SJCRH30 (cell line): ENCODE measurements at regions not wholly inside any gene's neighbourhood (a gene's known extent, or its start where the extent isn't known, plus 50 kb on each side); places are given as distances from the start of the nearest gene placed in this dataset.

ENCODE experiments used
- DNase-seq, 2 experiments: peaks; one replicate each; pipeline ENCODE4 v3.0.0-alpha.2; 2015 to 2020
- H3K27ac ChIP-seq: fragments of 250-450 bp; sonication (Bioruptor Pico); 2 replicates; pipeline ENCODE4 v1.5.1; 2020; ENCODE audit warnings: mild to moderate bottlenecking, moderate library complexity
- H3K27me3 ChIP-seq: fragments of 250-450 bp; sonication (Bioruptor Pico); 2 replicates; pipeline ENCODE4 v1.5.1; 2020; ENCODE audit warnings: mild to moderate bottlenecking, moderate library complexity
- H3K36me3 ChIP-seq: fragments of 250-450 bp; sonication (Bioruptor Pico); 2 replicates; pipeline ENCODE4 v1.5.1; 2020; ENCODE audit warnings: mild to moderate bottlenecking, moderate library complexity
- H3K4me1 ChIP-seq: fragments of 250-450 bp; sonication (Bioruptor Pico); 2 replicates; pipeline ENCODE4 v1.5.1; 2020; ENCODE audit warnings: mild to moderate bottlenecking, moderate library complexity
- H3K4me3 ChIP-seq: fragments of 250-450 bp; sonication (Bioruptor Pico); 2 replicates; pipeline ENCODE4 v1.5.1; 2020; ENCODE audit warnings: mild to moderate bottlenecking, moderate library complexity
- H3K9me3 ChIP-seq: fragments of 250-450 bp; sonication (Bioruptor Pico); replicated peaks from 2 replicates; pipeline ENCODE4 v1.5.1; 2020; ENCODE audit warnings: mild to moderate bottlenecking, moderate library complexity

DNA sequence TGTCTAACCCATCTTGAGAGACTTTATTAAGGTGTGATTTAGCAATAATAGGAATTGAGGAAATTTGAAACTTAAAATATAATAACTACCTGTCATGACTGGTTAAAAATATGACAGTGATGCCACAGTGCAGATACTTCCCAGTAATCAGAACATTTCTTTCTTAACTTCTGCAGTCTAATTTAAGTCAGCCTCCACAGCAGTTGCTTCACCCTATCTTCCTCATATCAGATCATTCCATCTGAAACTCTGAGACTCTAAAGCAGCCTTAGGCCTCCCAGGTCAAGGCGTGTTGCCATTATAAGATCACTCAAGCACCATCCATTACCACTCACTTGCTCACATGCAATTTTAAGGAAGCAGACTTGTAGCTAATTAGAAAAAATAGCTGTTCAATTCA is 302.2 kb downstream of the AASDHPPT start:
- no peak for DNase-seq

DNA sequence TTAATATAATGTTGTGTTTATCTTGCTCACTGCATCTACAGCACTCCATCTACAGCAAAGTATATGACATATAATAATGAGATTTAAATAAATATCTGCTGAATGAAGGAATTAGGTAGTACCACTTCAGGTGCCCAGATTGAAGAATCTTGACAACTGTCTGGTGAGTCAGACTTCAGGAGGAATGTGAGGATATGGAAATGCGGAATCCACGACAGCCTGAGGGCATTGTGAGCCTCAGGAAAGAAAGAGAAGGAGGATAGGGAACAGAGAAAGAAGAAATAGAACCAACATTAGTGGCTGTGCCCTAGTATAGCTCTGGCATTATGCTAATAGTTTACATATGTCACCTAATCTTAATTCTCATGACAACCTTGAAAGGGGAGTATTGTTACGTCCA is 304.4 kb downstream of the AASDHPPT start:
- DNase-seq: peak in 1 of 2 experiments; percentile 21
- Histone ChIP-seq H3K36me3 (no peaks in the 10 kb centered on the region), H3K4me1 (no peaks in the 10 kb centered on the region), H3K27me3 (no peaks in the 10 kb centered on the region), H3K4me3 (no peak overlapping the region), H3K27ac (no peak overlapping the region), H3K9me3 (no peaks in the 10 kb centered on the region)

More for the DNA sequence above, 302.2 kb downstream of the AASDHPPT start:
- Histone ChIP-seq H3K4me3 (no peak overlapping the region), H3K9me3 (no peaks in the 10 kb centered on the region), H3K36me3 (no peaks in the 10 kb centered on the region), H3K27me3 (no peaks in the 10 kb centered on the region), H3K4me1 (no peaks in the 10 kb centered on the region), H3K27ac (no peak overlapping the region)

DNA sequence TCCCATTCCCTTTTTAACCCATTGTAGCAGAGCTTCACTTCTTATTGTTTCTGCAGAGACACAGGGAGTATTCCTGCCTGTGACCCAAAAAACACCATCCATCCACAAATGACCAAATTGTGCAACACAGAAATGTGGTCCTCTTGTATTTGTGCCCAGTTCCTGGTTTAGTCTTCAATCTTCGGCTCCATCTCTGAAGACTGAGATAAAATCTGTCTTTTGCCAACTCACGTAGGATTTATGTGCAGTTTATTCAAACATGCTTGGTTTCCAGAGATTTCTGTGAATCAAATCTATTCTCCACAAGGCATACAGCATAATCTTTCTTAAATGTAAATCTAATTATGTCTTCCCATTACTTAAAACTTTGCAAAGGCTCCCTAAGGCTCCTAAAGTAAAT is 307.0 kb downstream of the AASDHPPT start:
- DNase-seq: no peak
- Histone ChIP-seq H3K4me1 (no peaks in the 10 kb centered on the region), H3K27me3 (no peaks in the 10 kb centered on the region), H3K9me3 (no peaks in the 10 kb centered on the region), H3K36me3 (no peaks in the 10 kb centered on the region), H3K27ac (no peak overlapping the region), H3K4me3 (no peak overlapping the region)

DNA sequence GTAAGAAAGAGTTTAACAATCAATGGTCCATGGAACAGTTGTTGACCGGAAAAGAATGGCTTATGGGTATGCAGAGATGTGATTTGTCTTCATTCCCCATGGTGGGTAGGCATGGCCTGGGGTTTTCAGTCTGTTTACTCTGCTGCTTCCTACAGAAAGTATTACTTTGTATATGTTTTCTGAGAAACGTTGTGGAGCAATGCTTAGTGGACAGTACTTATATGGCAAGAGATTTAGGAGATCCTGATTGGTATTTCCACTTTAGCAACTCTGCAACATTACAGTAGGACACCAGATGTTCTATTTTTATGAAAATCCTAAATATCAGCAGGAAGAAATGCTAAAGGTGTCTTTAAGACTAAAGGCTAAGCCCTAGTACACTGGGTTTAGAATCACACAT is 309.1 kb downstream of the AASDHPPT start:
- H3K27ac ChIP-seq: no peak overlapping the region
- H3K4me3 ChIP-seq: no peak overlapping the region
- H3K4me1 ChIP-seq: no peaks in the 10 kb centered on the region; the same call in 1 of the 2 replicates
- no peaks in the 10 kb centered on the region for H3K27me3 ChIP-seq
- no peaks in the 10 kb centered on the region for H3K9me3 ChIP-seq
- H3K36me3 ChIP-seq: no peaks in the 10 kb centered on the region
- no peak for DNase-seq

DNA sequence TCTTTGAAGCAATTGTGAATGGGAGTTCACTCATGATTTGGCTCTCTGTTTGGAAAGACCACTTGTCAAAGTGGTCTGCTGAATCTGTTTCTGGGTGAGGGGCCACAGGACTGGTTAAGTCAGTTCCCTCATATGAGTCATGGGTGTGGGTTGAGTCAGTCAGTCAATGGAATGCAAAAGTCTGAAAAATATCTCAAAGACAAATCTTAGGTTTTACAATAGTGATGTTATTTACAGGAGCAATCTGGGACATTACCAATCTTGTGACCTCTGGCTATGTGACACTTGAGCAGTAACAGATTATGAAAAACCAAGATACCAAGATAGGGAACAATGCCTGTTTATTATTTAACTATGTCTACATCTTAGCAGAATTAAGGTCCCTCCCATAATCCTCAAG is 311.6 kb downstream of the AASDHPPT start:
- Histone ChIP-seq H3K9me3 (no peaks in the 10 kb centered on the region), H3K27ac (no peak overlapping the region), H3K4me3 (no peak overlapping the region), H3K36me3 (no peaks in the 10 kb centered on the region), H3K27me3 (no peaks in the 10 kb centered on the region), H3K4me1 (peaks cover 2% of the 10 kb centered on the region; the same call in 1 of the 2 replicates)
- no peak for DNase-seq

DNA sequence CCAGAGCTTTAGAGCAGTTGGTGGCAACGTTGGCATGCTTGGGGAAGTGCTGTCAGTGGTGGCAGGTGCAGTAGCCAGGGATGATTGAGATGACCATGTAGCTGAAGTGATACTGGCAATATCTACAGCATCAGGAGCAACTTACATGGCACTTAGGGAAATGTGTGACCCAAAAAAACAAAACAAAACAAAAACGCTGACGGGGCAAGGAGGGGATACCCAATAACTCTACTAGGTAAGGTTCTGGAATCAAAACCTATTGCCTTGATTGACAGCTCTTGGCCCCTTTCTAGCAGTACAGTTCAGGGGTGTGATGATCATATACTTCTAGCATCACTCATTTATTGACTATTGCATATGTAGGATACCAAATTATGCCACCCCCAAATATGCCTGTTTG is 312.6 kb downstream of the AASDHPPT start:
- Histone ChIP-seq H3K27ac (no peak overlapping the region), H3K4me3 (no peak overlapping the region), H3K27me3 (no peaks in the 10 kb centered on the region), H3K9me3 (no peaks in the 10 kb centered on the region), H3K36me3 (no peaks in the 10 kb centered on the region), H3K4me1 (peaks cover 2% of the 10 kb centered on the region; the same call in 1 of the 2 replicates)
- DNase-seq: no peak

DNA sequence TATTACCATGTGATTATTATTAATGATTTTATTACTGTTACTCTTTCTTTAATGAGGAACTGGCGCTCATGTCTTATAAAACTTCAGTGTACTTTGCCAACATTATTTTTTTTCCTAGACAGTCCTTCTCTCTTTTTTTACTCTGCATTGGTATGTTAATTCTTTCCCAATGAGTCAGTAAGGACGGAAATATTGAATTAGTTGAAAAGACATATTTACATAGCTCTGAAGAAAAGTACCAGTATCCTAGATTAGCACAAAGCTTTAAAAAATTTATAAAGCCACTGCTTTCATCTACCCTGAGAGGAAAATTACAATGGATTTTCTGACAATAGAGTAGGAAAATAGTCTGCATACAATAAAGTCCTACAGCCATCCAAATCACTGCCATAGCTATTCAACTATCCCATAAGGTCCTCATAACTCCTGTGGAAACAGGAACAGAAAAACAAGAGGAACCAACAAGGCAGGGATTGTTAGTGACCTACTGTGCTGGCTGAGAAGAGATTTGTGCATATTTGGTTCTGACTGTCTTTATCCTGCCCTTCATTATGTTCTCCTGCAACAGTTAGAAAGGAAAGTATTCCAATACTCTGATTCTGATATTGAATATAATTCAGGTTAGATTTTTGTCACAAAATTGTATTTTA is 314.4 kb downstream of the AASDHPPT start:
- Histone ChIP-seq H3K27ac (no peak overlapping the region), H3K4me3 (no peak overlapping the region), H3K27me3 (no peaks in the 10 kb centered on the region), H3K9me3 (no peaks in the 10 kb centered on the region), H3K4me1 (peaks cover 2% of the 10 kb centered on the region; the same call in 1 of the 2 replicates), H3K36me3 (no peaks in the 10 kb centered on the region)
- DNase-seq: no peak

DNA sequence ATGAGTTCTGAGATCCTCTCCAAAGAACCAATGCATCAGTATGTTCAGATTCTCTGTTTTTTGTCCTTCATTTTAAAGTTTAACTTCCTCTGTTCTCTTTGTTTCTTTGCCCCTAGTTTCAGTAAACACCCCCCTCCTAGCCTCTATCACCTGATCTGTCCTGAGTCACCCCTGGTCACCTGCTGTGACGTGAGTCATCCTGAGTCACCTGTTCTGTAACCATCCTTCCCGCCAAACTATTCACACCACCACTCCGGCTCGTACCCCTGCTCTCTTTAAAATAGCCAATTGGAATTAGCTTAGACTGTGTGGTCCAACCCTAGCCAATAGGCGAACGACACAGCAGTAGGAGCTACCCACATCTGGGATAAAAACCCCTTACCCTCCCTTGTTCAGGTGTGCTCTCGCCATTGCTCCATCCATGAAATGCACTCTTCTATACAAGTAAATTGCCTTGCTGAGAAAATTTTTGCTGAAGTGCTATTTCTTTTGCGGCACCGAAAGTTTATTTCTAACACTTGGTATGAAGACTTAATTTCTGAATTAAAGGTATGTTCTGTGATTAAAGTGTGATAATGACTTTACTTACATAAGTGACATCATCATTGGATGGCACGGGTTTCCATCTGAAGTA is 318.4 kb downstream of the AASDHPPT start:
- peaks cover 2% of the 10 kb centered on the region; the same call in 1 of the 2 replicates for H3K4me1 ChIP-seq
- H3K4me3 ChIP-seq: no peak overlapping the region
- H3K36me3 ChIP-seq: no peaks in the 10 kb centered on the region
- no peaks in the 10 kb centered on the region for H3K27me3 ChIP-seq
- H3K27ac ChIP-seq: no peak overlapping the region
- H3K9me3 ChIP-seq: no peaks in the 10 kb centered on the region
- DNase-seq: no peak

DNA sequence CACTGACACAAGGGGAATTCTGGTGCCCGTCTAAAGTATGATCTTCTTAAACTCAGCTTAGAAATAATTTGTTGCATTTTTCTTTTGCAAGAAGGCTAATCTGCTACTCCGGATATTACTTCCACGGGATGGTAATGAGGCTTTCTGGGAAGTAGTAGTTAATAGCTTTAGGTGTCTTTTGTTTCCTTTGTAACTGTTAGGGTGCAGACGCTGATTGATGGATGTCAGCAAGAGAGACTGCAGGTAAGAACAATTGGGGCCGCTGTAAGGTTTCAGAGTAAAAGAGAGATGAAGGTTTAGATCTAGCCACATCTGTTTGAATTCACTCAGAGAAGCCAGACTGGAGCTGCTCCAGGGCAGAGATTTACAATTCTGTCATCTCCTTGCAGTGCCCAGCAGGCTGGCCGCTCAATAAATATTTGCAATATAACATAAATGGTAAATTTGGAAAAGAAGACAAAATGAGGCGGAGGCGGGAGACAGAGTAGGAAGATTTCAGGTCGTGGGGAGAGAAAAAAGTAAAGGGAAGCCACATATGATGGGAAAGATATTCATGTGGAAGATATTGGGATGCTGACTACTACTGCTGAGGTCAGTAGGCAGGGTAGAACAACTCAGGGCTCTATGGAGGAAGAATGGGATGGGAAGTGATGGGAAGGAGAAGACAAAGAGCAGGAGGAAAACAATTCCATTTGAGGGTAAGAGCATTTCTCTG is 320.5 kb downstream of the AASDHPPT start:
- Histone ChIP-seq H3K4me3 (no peak overlapping the region), H3K27ac (no peak overlapping the region), H3K36me3 (no peaks in the 10 kb centered on the region), H3K4me1 (no peaks in the 10 kb centered on the region), H3K9me3 (no peaks in the 10 kb centered on the region), H3K27me3 (no peaks in the 10 kb centered on the region)
- no peak for DNase-seq

DNA sequence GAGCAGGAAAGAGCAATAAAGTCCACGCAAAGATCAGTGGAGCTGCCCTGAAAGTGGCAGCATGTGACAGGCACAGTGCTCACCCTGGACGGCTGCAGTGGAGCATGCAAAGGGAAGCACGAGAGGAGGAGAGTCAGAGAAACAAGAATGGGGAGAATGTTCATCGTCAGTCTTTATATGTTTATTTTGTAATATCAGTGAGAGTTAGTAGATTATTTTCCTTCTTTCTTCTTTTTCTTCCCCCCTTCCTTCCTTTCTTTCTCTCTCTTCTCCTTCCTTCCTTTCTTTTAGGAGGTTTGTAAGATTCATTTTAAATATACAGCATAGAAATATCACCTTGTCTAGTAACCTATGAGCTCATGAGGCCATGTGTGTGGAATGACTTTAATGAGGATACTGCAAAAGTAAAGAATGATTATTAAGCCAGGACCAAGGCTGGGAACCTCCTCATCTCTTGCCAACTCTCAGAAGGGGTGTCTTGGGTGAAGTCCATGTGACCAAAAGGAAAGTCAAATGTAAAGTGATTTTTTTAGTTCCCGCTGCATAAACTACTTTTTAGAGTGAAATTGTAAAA is 321.1 kb downstream of the AASDHPPT start:
- Histone ChIP-seq H3K27me3 (no peaks in the 10 kb centered on the region), H3K9me3 (no peaks in the 10 kb centered on the region), H3K36me3 (no peaks in the 10 kb centered on the region), H3K27ac (no peak overlapping the region), H3K4me3 (no peak overlapping the region), H3K4me1 (no peaks in the 10 kb centered on the region)
- DNase-seq: no peak

DNA sequence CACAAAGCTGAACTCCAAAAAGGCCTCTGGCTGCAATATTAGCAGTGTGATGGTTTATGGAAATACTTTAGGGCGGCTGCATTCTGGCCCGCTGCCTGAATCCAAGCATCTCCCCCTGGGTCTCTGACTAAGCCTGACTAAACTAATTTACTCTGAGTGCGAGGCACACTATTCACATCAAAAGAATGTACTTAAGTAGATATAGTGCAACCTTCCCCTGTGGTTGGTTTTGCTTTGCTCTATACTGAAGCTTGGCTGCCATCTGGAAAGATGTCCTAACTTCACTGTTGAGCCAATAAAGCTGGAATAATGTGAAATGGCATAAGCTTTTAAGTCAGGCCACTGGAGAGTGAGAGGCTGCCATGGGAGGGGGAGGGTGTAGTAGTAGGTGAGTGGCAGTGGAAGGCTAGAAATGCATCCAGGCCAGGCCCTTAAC is 321.6 kb downstream of the AASDHPPT start:
- Histone ChIP-seq H3K4me1 (no peaks in the 10 kb centered on the region), H3K27ac (no peak overlapping the region), H3K36me3 (no peaks in the 10 kb centered on the region), H3K27me3 (no peaks in the 10 kb centered on the region), H3K4me3 (no peak overlapping the region), H3K9me3 (no peaks in the 10 kb centered on the region)
- DNase-seq: peak; percentile 2 to 3

DNA sequence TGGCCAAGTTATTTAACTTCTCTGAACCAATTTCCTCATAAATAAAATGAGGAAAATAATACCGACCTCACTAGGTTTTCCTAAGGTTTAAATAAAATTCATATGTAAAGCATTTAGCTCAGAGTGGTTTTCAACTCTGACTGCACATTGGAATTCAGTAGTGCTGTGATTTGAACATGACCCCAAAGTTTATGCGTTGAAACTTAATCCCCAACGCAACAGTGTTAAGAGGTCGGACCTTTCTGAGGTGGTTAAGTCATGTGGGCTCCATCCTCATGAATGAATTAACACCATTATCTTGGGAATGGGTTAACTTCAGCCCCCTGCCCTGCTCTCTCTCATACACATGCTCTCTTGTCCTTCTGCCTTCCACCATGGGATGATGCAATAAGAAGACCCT is 322.2 kb downstream of the AASDHPPT start:
- DNase-seq: no peak
- Histone ChIP-seq H3K4me1 (no peaks in the 10 kb centered on the region), H3K36me3 (no peaks in the 10 kb centered on the region), H3K9me3 (no peaks in the 10 kb centered on the region), H3K4me3 (no peak overlapping the region), H3K27me3 (no peaks in the 10 kb centered on the region), H3K27ac (no peak overlapping the region)

DNA sequence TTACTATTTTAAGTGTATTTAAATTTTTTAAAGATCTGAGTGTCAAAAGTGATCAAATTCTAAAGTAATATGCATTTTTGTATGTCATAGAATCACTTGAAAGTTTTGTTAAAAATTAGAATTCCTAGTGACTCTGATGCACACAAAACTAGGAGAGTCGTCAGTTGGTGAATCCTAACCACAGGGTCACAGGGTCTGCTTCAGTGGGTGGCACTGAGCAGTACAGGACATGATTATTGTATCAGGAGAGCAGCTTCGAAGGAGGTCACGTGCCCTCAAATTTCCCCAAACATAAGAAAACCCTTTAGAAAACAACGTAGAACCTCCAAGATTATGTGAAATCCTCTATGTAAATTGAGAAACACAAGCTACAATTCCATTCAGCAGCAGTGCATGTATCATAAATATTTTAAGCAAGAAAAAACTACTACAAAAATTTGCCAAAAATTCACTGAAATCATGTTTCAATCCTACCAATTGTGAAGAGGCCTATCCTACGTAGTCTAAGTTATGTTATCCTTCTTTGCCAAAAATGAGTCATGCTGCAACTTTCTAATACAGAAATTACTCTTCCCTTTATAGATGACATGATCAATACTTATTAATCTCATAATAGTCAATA is 323.6 kb downstream of the AASDHPPT start:
- H3K4me3 ChIP-seq: no peak overlapping the region
- H3K9me3 ChIP-seq: no peaks in the 10 kb centered on the region
- no peaks in the 10 kb centered on the region for H3K27me3 ChIP-seq
- DNase-seq: no peak
- H3K4me1 ChIP-seq: no peaks in the 10 kb centered on the region
- no peak overlapping the region for H3K27ac ChIP-seq
- H3K36me3 ChIP-seq: no peaks in the 10 kb centered on the region

DNA sequence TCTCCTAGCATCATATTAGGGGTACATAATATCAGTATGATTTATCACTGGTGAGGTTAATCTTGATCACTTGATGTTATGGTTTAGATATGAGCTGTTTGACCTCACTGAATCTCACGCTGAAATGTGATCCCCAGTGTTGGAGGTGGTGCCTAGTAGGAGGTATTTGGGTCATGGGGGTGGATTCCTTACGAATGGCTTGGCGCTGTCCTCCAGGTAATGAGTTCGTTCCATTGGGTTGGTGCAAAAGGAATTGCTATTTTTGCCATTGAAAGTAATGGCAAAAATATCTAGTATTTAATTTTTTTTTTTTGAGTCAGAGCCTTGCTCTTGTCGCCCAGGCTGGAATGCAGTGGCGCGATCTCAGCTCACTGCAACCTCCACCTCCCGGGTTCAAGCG is 326.3 kb downstream of the AASDHPPT start:
- Histone ChIP-seq H3K4me3 (no peak overlapping the region), H3K9me3 (no peaks in the 10 kb centered on the region), H3K36me3 (no peaks in the 10 kb centered on the region), H3K4me1 (no peaks in the 10 kb centered on the region), H3K27me3 (no peaks in the 10 kb centered on the region), H3K27ac (no peak overlapping the region)
- DNase-seq: no peak

DNA sequence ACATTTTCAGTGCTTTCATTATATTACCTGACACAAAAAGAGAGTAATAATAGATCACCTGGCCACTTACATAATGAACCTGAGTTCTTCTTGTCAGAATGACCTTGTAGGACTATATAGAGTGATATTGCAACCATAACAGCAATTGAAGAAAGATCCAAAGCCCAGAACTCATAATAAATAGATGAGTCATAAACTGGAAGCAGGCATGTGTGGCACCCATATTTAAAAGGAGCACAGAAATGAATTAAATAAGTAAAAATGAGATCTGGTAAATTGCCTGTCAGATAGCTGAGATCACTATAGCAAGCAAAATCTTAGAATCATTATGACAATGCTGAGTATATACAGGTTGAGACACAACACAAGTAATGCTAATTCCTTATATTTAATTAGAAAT is 331.8 kb downstream of the AASDHPPT start:
- H3K4me3 ChIP-seq: no peak overlapping the region
- no peak for DNase-seq
- no peaks in the 10 kb centered on the region for H3K27me3 ChIP-seq
- H3K9me3 ChIP-seq: no peaks in the 10 kb centered on the region
- no peak overlapping the region for H3K27ac ChIP-seq
- no peaks in the 10 kb centered on the region for H3K36me3 ChIP-seq
- H3K4me1 ChIP-seq: no peaks in the 10 kb centered on the region
